Activated T-helper 17 cell treated with anti-CD3 and anti-CD28 coated beads, Interleukin-2, amount 50 U/mL, for 72 hours (primary cell): ENCODE measurements at regions not wholly inside any gene's neighbourhood (a gene's known extent, or its start where the extent isn't known, plus 50 kb on each side); places are given as distances from the start of the nearest gene placed in this dataset.

Experiments used
- ATAC-seq: fragments of 150-1000 bp; cut with Tn5 transposase; replicated peaks from 2 replicates; pipeline ENCODE4 v1.10.0; 2021; ENCODE audit warnings: mild to moderate bottlenecking, moderate library complexity
- H3K27ac Mint-ChIP-seq: one replicate; pipeline ENCODE4 v1.8.0; 2022; ENCODE audit warnings: mixed read lengths
- H3K27me3 Mint-ChIP-seq: one replicate; pipeline ENCODE4 v1.8.0; 2022; ENCODE audit warnings: mixed read lengths
- H3K36me3 Mint-ChIP-seq: one replicate; pipeline ENCODE4 v1.8.0; 2022; ENCODE audit warnings: low read depth, mild to moderate bottlenecking, mixed read lengths
- H3K4me1 Mint-ChIP-seq: one replicate; pipeline ENCODE4 v1.8.0; 2022; ENCODE audit warnings: mixed read lengths
- H3K4me3 Mint-ChIP-seq: one replicate; pipeline ENCODE4 v1.8.0; 2022; ENCODE audit warnings: mild to moderate bottlenecking, mixed read lengths
- H3K9me3 Mint-ChIP-seq: one replicate; pipeline ENCODE4 v1.8.0; 2022; ENCODE audit warnings: mixed read lengths

GRCh38 chr13:73138638-73139491 lies 80.1 kb downstream of the KLF5 start:
- no peak overlapping the region for H3K27ac Mint-ChIP-seq
- H3K9me3 Mint-ChIP-seq = no peaks in the 10 kb centered on the region
- no peaks in the 10 kb centered on the region for H3K36me3 Mint-ChIP-seq
- ATAC-seq = no peak
- H3K4me3 Mint-ChIP-seq = no peak overlapping the region
- peaks cover 8% of the 10 kb centered on the region for H3K27me3 Mint-ChIP-seq
- H3K4me1 Mint-ChIP-seq = no peaks in the 10 kb centered on the region

- no peak for ATAC-seq
- Mint-ChIP-seq H3K9me3 (no peaks in the 10 kb centered on the region), H3K36me3 (no peaks in the 10 kb centered on the region), H3K4me3 (no peak overlapping the region), H3K4me1 (no peaks in the 10 kb centered on the region), H3K27ac (no peak overlapping the region), H3K27me3 (peaks cover 8% of the 10 kb centered on the region)
These were observed 79.5 kb downstream of the KLF5 start for GRCh38 chr13:73138276-73138637.

GRCh38 chr13:73136776-73137175 lies 78.0 kb downstream of the KLF5 start:
- H3K27me3 Mint-ChIP-seq = no peaks in the 10 kb centered on the region
- no peak overlapping the region for H3K4me3 Mint-ChIP-seq
- H3K27ac Mint-ChIP-seq = no peak overlapping the region
- ATAC-seq = no peak
- no peaks in the 10 kb centered on the region for H3K36me3 Mint-ChIP-seq
- H3K4me1 Mint-ChIP-seq = no peaks in the 10 kb centered on the region
- no peaks in the 10 kb centered on the region for H3K9me3 Mint-ChIP-seq

- Mint-ChIP-seq H3K27ac (no peak overlapping the region), H3K4me3 (no peak overlapping the region), H3K36me3 (no peaks in the 10 kb centered on the region), H3K9me3 (no peaks in the 10 kb centered on the region), H3K27me3 (peaks cover 4% of the 10 kb centered on the region), H3K4me1 (no peaks in the 10 kb centered on the region)
- no peak for ATAC-seq
These were observed 74.7 kb downstream of the KLF5 start for GRCh38 chr13:73133531-73133930.

- H3K27me3 Mint-ChIP-seq = peaks cover 4% of the 10 kb centered on the region
- H3K4me3 Mint-ChIP-seq = no peak overlapping the region
- no peaks in the 10 kb centered on the region for H3K9me3 Mint-ChIP-seq
- H3K27ac Mint-ChIP-seq = no peak overlapping the region
- H3K4me1 Mint-ChIP-seq = no peaks in the 10 kb centered on the region
- H3K36me3 Mint-ChIP-seq = no peaks in the 10 kb centered on the region
- no peak for ATAC-seq
These were observed 72.4 kb downstream of the KLF5 start for GRCh38 chr13:73131247-73131646.

GRCh38 chr13:73129023-73129422 lies 70.2 kb downstream of the KLF5 start:
- H3K4me3 Mint-ChIP-seq = no peak overlapping the region
- ATAC-seq = peak; percentile 84
- no peaks in the 10 kb centered on the region for H3K36me3 Mint-ChIP-seq
- no peaks in the 10 kb centered on the region for H3K4me1 Mint-ChIP-seq
- no peak overlapping the region for H3K27ac Mint-ChIP-seq
- H3K9me3 Mint-ChIP-seq = no peaks in the 10 kb centered on the region
- peaks cover 4% of the 10 kb centered on the region for H3K27me3 Mint-ChIP-seq
